ENCODE measurements at regions not wholly inside any gene's neighbourhood (a gene's known extent, or its start where the extent isn't known, plus 50 kb on each side); places are given as distances from the start of the nearest gene placed in this dataset.
"Not testable (repeated sequence)": the region's sequence is repeated elsewhere in the genome, so short reads cannot be mapped to it uniquely, and the experiment has no call there.

DNA sequence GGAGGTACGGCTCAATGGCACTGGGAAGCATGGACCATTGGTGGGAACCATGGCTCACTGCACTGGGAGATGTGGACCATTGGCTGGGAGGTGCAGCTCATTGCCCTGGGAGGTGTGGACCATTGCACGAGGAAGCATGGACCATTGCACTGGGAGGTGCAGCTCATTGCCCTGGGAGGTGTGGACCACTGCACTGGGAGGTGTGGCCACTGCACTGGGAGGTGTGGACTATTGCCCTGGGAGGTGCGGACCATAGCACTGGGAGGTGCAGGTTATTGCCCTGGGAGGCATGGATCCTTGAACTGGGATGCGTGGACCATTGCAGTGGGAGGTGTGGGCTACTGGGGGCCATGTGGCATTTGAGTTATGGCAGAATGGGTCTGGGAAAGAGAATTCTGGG lies 195.4 kb upstream of the PLGLB1 start:
- H3K27me3 ChIP-seq (ENCODE audit: control insufficient read depth in 3 of 3, insufficient read depth in 3 of 3, low read length in 2 of 3); H3K27ac ChIP-seq (ENCODE audit: low read depth in 1 of 2, low read length in 1 of 2); H3K4me3 ChIP-seq; H3K36me3 ChIP-seq (ENCODE audit: control insufficient read depth in 4 of 4, insufficient read depth in 4 of 4, low read length in 4 of 4); DNase-seq; H3K9me3 ChIP-seq (ENCODE audit: control insufficient read depth in 4 of 4, insufficient read depth in 3 of 4, low read length in 3 of 4); H3K9ac ChIP-seq (ENCODE audit: insufficient read depth in 1 of 2, low read length in 2 of 2); H3K4me1 ChIP-seq (ENCODE audit: control insufficient read depth in 5 of 5, insufficient read depth in 5 of 5, low read length in 5 of 5); ATAC-seq (ENCODE audit: insufficient read depth, low FRiP score): not testable (repeated sequence)
- WGBS, 2 donors = 77 to 91% methylated on average over 2 of the region's 4 CpGs

DNA sequence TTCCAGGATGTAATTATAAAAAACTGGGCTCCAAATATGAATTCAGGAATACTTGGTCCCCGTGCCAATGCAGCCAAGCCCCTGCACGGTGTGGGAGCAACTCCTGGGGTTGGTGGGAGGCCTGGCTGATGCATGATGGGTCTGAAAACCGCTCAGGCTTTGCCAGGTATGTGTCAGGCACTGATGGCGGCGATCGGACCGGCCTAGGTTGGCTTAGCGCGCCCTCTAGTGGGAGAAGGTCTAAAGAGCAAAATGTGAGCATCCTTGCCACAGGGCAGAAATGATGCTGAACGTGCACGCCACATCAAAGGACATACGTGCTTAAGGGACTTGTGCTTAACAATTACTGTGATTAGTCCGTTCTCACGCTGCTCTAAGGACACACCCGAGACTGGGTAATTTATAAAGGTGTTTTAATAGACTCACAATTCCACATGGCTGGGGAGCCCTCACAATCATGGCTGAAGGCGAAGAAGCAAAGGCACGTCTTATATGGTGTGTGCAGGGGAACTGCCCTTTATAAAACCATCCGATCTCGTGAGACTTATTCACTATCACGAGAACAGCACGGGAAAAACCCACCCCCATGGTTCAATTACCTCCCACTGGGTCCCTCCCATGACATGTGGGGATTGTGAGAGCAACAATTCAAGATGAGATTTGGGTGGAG lies 196.2 kb upstream of the PLGLB1 start:
- H3K4me1 ChIP-seq (ENCODE audit: control insufficient read depth in 5 of 5, insufficient read depth in 5 of 5, low read length in 5 of 5); DNase-seq; H3K4me3 ChIP-seq; H3K27me3 ChIP-seq (ENCODE audit: control insufficient read depth in 3 of 3, insufficient read depth in 3 of 3, low read length in 2 of 3); H3K9me3 ChIP-seq (ENCODE audit: control insufficient read depth in 4 of 4, insufficient read depth in 3 of 4, low read length in 3 of 4); H3K36me3 ChIP-seq (ENCODE audit: control insufficient read depth in 4 of 4, insufficient read depth in 4 of 4, low read length in 4 of 4); H3K27ac ChIP-seq (ENCODE audit: low read depth in 1 of 2, low read length in 1 of 2); H3K9ac ChIP-seq (ENCODE audit: insufficient read depth in 1 of 2, low read length in 2 of 2): not testable (repeated sequence)
- 12 to 28% methylated on average over 8 to 17 of the region's 21 CpGs for whole genome bisulfite sequencing, 2 donors
- peak; percentile 84 for ATAC-seq (ENCODE audit: insufficient read depth, low FRiP score)

DNA sequence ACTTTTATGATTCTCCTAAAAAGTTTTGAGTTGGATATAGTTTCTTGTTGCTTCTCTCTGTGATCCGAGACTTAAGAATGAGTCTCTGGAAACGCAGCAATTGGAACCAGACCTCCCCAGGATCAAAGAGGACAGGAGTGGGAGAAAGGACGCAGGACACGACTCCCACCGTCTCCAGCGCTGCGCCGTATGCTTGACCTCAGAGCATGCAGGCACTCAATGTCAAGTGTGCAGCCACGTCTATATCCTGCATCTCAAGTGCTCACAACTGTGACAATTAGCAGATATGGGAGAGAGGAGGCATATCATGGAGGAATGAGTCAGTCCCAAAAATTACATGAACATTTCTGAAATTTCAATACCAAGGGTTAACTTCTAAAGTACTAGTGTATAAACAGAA lies 199.0 kb upstream of the PLGLB1 start:
- not testable (repeated sequence) for H3K27ac ChIP-seq (ENCODE audit: low read depth in 1 of 2, low read length in 1 of 2); H3K36me3 ChIP-seq (ENCODE audit: control insufficient read depth in 4 of 4, insufficient read depth in 4 of 4, low read length in 4 of 4); H3K4me1 ChIP-seq (ENCODE audit: control insufficient read depth in 5 of 5, insufficient read depth in 5 of 5, low read length in 5 of 5); H3K9ac ChIP-seq (ENCODE audit: insufficient read depth in 1 of 2, low read length in 2 of 2); DNase-seq; H3K9me3 ChIP-seq (ENCODE audit: control insufficient read depth in 4 of 4, insufficient read depth in 3 of 4, low read length in 3 of 4); H3K27me3 ChIP-seq (ENCODE audit: control insufficient read depth in 3 of 3, insufficient read depth in 3 of 3, low read length in 2 of 3); ATAC-seq (ENCODE audit: insufficient read depth, low FRiP score); H3K4me3 ChIP-seq
- 56 to 78% methylated on average over 9 of the region's 9 CpGs for WGBS, 2 donors

DNA sequence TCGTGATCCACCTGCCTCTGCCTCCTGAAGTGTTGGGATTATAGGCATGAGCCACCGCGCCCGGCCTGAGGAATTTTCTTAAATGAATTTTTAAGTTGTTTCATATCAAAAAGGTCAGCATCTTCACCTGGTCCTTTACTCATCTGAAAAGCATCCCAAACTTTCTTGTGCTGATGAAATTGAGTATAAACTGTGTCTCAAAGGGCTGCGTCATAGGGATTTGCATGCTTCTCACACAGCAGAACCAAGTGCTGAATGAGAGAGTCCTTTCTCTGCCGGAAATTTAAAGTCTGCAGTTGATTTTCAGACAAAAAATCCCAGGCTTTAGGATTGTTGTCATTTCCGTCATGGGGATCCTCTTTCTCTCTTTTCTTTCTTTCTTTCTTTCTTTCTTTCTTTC lies 200.5 kb upstream of the PLGLB1 start:
- not testable (repeated sequence) for ATAC-seq (ENCODE audit: insufficient read depth, low FRiP score); DNase-seq; H3K36me3 ChIP-seq (ENCODE audit: control insufficient read depth in 4 of 4, insufficient read depth in 4 of 4, low read length in 4 of 4); H3K27me3 ChIP-seq (ENCODE audit: control insufficient read depth in 3 of 3, insufficient read depth in 3 of 3, low read length in 2 of 3); H3K4me1 ChIP-seq (ENCODE audit: control insufficient read depth in 5 of 5, insufficient read depth in 5 of 5, low read length in 5 of 5); H3K27ac ChIP-seq (ENCODE audit: low read depth in 1 of 2, low read length in 1 of 2); H3K9me3 ChIP-seq (ENCODE audit: control insufficient read depth in 4 of 4, insufficient read depth in 3 of 4, low read length in 3 of 4); H3K9ac ChIP-seq (ENCODE audit: insufficient read depth in 1 of 2, low read length in 2 of 2); H3K4me3 ChIP-seq
- 89 to 93% methylated on average over 7 of the region's 7 CpGs for WGBS, 2 donors

DNA sequence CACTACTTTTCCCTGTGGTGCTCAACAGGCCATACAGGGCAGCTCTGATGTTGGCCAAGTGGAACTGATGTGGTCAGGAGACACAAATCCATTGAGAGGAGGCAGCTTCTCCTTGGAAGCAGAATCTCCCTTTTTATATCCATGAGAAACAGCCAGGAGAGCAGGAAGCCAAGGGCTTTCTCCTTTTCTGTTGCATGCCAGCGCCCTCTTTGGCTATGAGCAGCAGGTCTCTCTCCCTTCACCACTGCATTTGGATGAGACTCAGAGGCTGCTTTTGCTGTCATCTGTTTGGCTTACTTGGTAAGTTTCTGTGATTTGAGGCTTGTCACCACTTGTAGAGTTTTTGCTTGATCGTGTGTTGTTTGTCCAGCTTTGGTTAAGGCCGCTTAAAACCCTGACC lies 202.2 kb upstream of the PLGLB1 start:
- not testable (repeated sequence) for H3K9me3 ChIP-seq (ENCODE audit: control insufficient read depth in 4 of 4, insufficient read depth in 3 of 4, low read length in 3 of 4); H3K4me3 ChIP-seq; ATAC-seq (ENCODE audit: insufficient read depth, low FRiP score); DNase-seq; H3K9ac ChIP-seq (ENCODE audit: insufficient read depth in 1 of 2, low read length in 2 of 2); H3K27ac ChIP-seq (ENCODE audit: low read depth in 1 of 2, low read length in 1 of 2); H3K36me3 ChIP-seq (ENCODE audit: control insufficient read depth in 4 of 4, insufficient read depth in 4 of 4, low read length in 4 of 4); H3K4me1 ChIP-seq (ENCODE audit: control insufficient read depth in 5 of 5, insufficient read depth in 5 of 5, low read length in 5 of 5); H3K27me3 ChIP-seq (ENCODE audit: control insufficient read depth in 3 of 3, insufficient read depth in 3 of 3, low read length in 2 of 3)
- 36 to 85% methylated on average over 2 of the region's 3 CpGs for WGBS, 2 donors

DNA sequence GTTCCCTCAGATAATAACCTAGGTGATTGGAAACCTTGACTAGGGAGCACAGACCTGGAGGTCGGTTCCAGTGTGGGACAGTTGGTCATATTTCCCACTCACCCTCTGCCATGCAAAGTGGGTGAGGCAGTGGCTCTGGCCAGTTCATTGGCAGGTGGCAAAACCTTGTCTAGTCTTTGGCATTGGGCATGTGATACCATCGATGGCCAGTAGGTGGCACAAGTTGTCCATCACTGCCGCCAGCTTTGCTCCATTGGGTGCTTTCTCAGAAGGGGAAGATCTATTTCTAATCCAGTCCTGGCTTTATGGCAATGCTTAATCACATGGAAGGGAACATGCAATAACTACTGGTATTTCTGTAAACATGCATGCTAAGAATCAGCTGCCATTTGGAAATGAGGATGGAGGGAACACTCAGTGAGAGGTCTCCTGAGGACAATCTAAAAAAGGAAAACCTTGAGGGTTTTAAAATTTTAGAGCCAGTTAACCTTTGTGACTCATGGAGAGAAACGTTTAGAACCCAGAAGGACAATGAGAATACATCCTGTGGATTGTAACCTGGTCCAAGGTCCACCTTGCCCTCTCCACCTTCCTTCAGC lies 207.5 kb upstream of the PLGLB1 start:
- DNase-seq = peak in 2 of 3 donors; percentile 59 to 61
- ATAC-seq (ENCODE audit: insufficient read depth, low FRiP score) = peak; percentile 86
- WGBS, 2 donors = 0% methylated on average over 1 to 2 of the region's 4 CpGs
- not testable (repeated sequence) for H3K27ac ChIP-seq (ENCODE audit: low read depth in 1 of 2, low read length in 1 of 2); H3K4me3 ChIP-seq; H3K9me3 ChIP-seq (ENCODE audit: control insufficient read depth in 4 of 4, insufficient read depth in 3 of 4, low read length in 3 of 4); H3K36me3 ChIP-seq (ENCODE audit: control insufficient read depth in 4 of 4, insufficient read depth in 4 of 4, low read length in 4 of 4); H3K27me3 ChIP-seq (ENCODE audit: control insufficient read depth in 3 of 3, insufficient read depth in 3 of 3, low read length in 2 of 3); H3K4me1 ChIP-seq (ENCODE audit: control insufficient read depth in 5 of 5, insufficient read depth in 5 of 5, low read length in 5 of 5); H3K9ac ChIP-seq (ENCODE audit: insufficient read depth in 1 of 2, low read length in 2 of 2)

DNA sequence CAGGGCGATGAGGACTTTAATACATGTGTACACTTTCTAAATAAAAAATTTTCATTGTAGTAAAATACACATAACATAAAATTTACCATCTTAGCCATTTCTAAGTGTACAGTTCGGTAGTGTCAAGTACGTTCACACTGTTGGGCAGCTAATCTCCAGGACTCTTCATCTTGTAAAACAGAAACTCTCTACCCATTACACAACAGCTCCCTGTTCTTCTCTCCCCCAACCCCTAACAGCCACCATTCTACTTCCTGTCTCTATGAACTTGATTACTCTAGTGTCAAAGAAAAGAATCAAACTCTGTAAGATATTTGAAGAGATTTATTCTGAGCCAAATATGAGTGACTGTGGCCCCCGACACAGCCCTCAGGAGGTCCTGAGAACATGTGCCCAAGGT lies 208.3 kb upstream of the PLGLB1 start:
- not testable (repeated sequence) for ATAC-seq (ENCODE audit: insufficient read depth, low FRiP score); H3K36me3 ChIP-seq (ENCODE audit: control insufficient read depth in 4 of 4, insufficient read depth in 4 of 4, low read length in 4 of 4); H3K4me1 ChIP-seq (ENCODE audit: control insufficient read depth in 5 of 5, insufficient read depth in 5 of 5, low read length in 5 of 5); H3K9me3 ChIP-seq (ENCODE audit: control insufficient read depth in 4 of 4, insufficient read depth in 3 of 4, low read length in 3 of 4); DNase-seq; H3K27me3 ChIP-seq (ENCODE audit: control insufficient read depth in 3 of 3, insufficient read depth in 3 of 3, low read length in 2 of 3); H3K4me3 ChIP-seq; H3K27ac ChIP-seq (ENCODE audit: low read depth in 1 of 2, low read length in 1 of 2); H3K9ac ChIP-seq (ENCODE audit: insufficient read depth in 1 of 2, low read length in 2 of 2)
- 67 to 83% methylated on average over 1 to 2 of the region's 4 CpGs for WGBS, 2 donors

DNA sequence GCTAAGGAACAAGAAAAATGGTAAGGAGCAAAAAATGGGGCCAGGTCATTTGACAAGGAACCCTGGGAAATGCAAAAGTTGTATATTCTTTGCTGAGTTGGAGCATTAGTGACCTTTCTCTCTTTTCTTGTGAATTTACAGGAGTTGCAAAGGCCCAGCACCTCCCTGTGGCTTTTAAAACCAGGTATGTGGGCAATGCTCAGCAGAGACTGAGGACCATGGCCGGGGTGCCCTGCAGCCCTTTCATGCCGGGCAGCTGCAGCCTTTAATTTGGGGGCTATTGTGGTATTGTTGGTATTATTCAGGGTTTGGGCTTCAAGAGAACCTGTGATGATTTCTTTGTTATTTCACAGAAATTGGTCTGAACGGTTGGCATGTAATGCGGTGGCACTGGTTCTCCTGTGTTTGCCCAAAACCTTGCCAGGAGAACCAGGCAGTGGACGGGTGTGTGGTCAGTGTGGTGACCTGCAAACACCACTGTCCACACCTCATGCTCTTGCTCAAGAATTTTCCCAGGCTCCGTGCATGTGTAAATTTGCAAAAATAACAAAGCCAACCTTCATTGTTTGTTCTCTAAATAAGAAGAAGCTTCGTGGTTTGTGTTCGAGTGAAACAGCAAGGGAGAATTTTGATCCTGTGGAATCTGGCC lies 213.8 kb upstream of the PLGLB1 start:
- 95 to 100% methylated on average over 1 to 3 of the region's 8 CpGs for WGBS, 2 donors
- not testable (repeated sequence) for H3K4me3 ChIP-seq; H3K27me3 ChIP-seq (ENCODE audit: control insufficient read depth in 3 of 3, insufficient read depth in 3 of 3, low read length in 2 of 3); H3K9me3 ChIP-seq (ENCODE audit: control insufficient read depth in 4 of 4, insufficient read depth in 3 of 4, low read length in 3 of 4); H3K27ac ChIP-seq (ENCODE audit: low read depth in 1 of 2, low read length in 1 of 2); ATAC-seq (ENCODE audit: insufficient read depth, low FRiP score); DNase-seq; H3K9ac ChIP-seq (ENCODE audit: insufficient read depth in 1 of 2, low read length in 2 of 2); H3K4me1 ChIP-seq (ENCODE audit: control insufficient read depth in 5 of 5, insufficient read depth in 5 of 5, low read length in 5 of 5); H3K36me3 ChIP-seq (ENCODE audit: control insufficient read depth in 4 of 4, insufficient read depth in 4 of 4, low read length in 4 of 4)

Data from lung (tissue), 9 donors.